Upper lobe of left lung (tissue), 6 donors: ENCODE measurements at regions not wholly inside any gene's neighbourhood (a gene's known extent, or its start where the extent isn't known, plus 50 kb on each side); places are given as distances from the start of the nearest gene placed in this dataset.

ENCODE experiments used
- ATAC-seq, 2 donors: fragments of 200-7000 bp; cut with Tn5 transposase; one replicate each; pipeline ENCODE4 v1.9.1; 2022; ENCODE audit warnings: mild to moderate bottlenecking in 2 of 2, moderate library complexity in 2 of 2; ENCODE audit not compliant: low FRiP score in 2 of 2
- DNase-seq, 2 donors: peaks; one replicate each; pipeline ENCODE4 v3.0.0-alpha.2; 2019 to 2020
- H3K27ac ChIP-seq, 4 donors: fragments of 200-600 bp; sonication (generic); one replicate each; pipeline ENCODE4 v1.5.1; 2016 to 2019
- H3K27me3 ChIP-seq, 4 donors: fragments of 200-600 bp; sonication (generic); one replicate each; pipeline ENCODE4 v1.5.1; 2017 to 2019
- H3K36me3 ChIP-seq, 4 donors: fragments of 200-600 bp; sonication (generic); one replicate each; pipeline ENCODE4 v1.5.1; 2016 to 2019
- H3K4me1 ChIP-seq, 4 donors: fragments of 200-600 bp; sonication (generic); one replicate each; pipeline ENCODE4 v1.5.1; 2018 to 2019
- H3K4me3 ChIP-seq, 4 donors: fragments of 200-600 bp; sonication (generic); one replicate each; pipeline ENCODE4 v1.5.1; 2017 to 2019; ENCODE audit warnings: mild to moderate bottlenecking in 2 of 4, moderate library complexity in 1 of 4
- H3K9me3 ChIP-seq, 4 donors: fragments of 200-600 bp; sonication (generic); one replicate each; pipeline ENCODE4 v1.5.1; 2018 to 2019
- CTCF ChIP-seq, 6 experiments: fragments of 450-650 bp in 4 of 6; fragments of 200-600 bp in 2 of 6; sonication (generic) in 2 of 6; IDR thresholded peaks; one replicate each; pipeline ENCODE4 v1.5.1; 2016 to 2019; ENCODE audit warnings: antibody characterized with exemption in 6 of 6
- EP300 ChIP-seq, 4 donors: sonication (generic); formaldehyde crosslinking; IDR thresholded peaks; one replicate each; pipeline ENCODE4 v1.5.1; 2017; ENCODE audit warnings: antibody characterized with exemption in 4 of 4, control low read depth in 2 of 4
- POLR2A ChIP-seq, 4 donors: fragments of 450-650 bp; IDR thresholded peaks; one replicate each; pipeline ENCODE4 v1.5.1; 2016 to 2017; ENCODE audit warnings: antibody characterized with exemption in 4 of 4, mild to moderate bottlenecking in 2 of 4
- POLR2AphosphoS5 ChIP-seq, 2 donors: sonication (generic); formaldehyde crosslinking; IDR thresholded peaks; one replicate each; pipeline ENCODE4 v1.5.1; 2017; ENCODE audit warnings: antibody characterized with exemption in 2 of 2
- WGBS, 2 donors: methylation state at CpG; one replicate each; pipeline ENCODE4 v1.1.5; 2017 to 2018; 5-methylcytosine and 5-hydroxymethylcytosine counted together
- donor health status: DM: no; HTN: no; CAD: no; lungs with moderate emphysema.
- donor health status: DM: no; HTN: yes; CAD: no; lungs with severe emphysema.

GRCh38 chr6:67221226-67221625, 1413.9 kb upstream of the ADGRB3 start:
- Histone ChIP-seq H3K27ac (no peak overlapping the region), H3K4me3 (no peak overlapping the region), H3K36me3 (no peaks in the 10 kb centered on the region), H3K9me3 (no peaks in the 10 kb centered on the region), H3K4me1 (no peaks in the 10 kb centered on the region), H3K27me3 (no peaks in the 10 kb centered on the region)
- TF ChIP-seq POLR2A (IDR thresholded peaks at IDR 0.05) (no peak), EP300 (IDR thresholded peaks at IDR 0.05) (no peak), CTCF (IDR thresholded peaks at IDR 0.05) (no peak), POLR2AphosphoS5 (IDR thresholded peaks at IDR 0.05) (no peak)
- 93% methylated on average over 3 of the region's 3 CpGs for WGBS, 2 donors
- DNase-seq (no peak), ATAC-seq (no peak)

- Histone ChIP-seq H3K4me1 (no peaks in the 10 kb centered on the region), H3K27me3 (no peaks in the 10 kb centered on the region), H3K4me3 (no peak overlapping the region), H3K27ac (no peak overlapping the region), H3K9me3 (no peaks in the 10 kb centered on the region), H3K36me3 (no peaks in the 10 kb centered on the region)
- DNase-seq (no peak), ATAC-seq (no peak)
- 90 to 100% methylated on average over 2 of the region's 2 CpGs for WGBS, 2 donors
- TF ChIP-seq POLR2AphosphoS5 (IDR thresholded peaks at IDR 0.05) = no peak
- TF ChIP-seq CTCF (IDR thresholded peaks at IDR 0.05) = no peak
- TF ChIP-seq EP300 (IDR thresholded peaks at IDR 0.05) = no peak
- TF ChIP-seq POLR2A (IDR thresholded peaks at IDR 0.05) = no peak
Measured at GRCh38 chr6:67219346-67219745, 1415.7 kb upstream of the ADGRB3 start.

GRCh38 chr6:67212584-67212983, 1422.5 kb upstream of the ADGRB3 start:
- H3K4me3 ChIP-seq = no peak overlapping the region

DNA sequence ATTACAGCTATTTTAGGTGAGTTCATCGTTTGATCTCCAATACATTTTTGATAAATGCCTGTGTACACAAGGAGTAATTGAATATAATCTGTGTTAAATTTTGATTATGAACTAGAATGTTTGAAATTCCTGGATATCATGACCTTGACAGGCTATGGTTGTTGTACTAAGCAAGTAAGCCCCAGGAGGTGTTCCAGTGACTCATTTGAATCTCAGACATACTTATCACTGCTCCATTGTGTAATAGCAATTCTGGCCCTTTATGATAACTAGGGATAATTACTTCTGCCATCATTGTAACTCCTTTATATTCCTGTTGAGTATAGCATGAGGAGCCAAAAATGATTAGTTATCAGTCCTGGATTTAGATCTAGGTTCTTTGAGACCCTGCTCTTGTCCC, 1424.6 kb upstream of the ADGRB3 start:
- Histone ChIP-seq H3K36me3 (no peaks in the 10 kb centered on the region), H3K4me3 (no peak overlapping the region), H3K9me3 (no peaks in the 10 kb centered on the region), H3K27ac (no peak overlapping the region), H3K4me1 (no peaks in the 10 kb centered on the region), H3K27me3 (no peaks in the 10 kb centered on the region)
- DNase-seq (no peak), ATAC-seq (no peak)
- TF ChIP-seq EP300 (IDR thresholded peaks at IDR 0.05) (no peak), CTCF (IDR thresholded peaks at IDR 0.05) (no peak), POLR2AphosphoS5 (IDR thresholded peaks at IDR 0.05) (no peak), POLR2A (IDR thresholded peaks at IDR 0.05) (no peak)
- WGBS, 2 donors = 61 to 65% methylated on average over 1 of the region's 1 CpG

More at GRCh38 chr6:67212584-67212983, 1422.5 kb upstream of the ADGRB3 start:
- TF ChIP-seq CTCF (IDR thresholded peaks at IDR 0.05) (no peak), EP300 (IDR thresholded peaks at IDR 0.05) (no peak), POLR2A (IDR thresholded peaks at IDR 0.05) (no peak), POLR2AphosphoS5 (IDR thresholded peaks at IDR 0.05) (no peak)
- no peak for DNase-seq
- no peaks in the 10 kb centered on the region for H3K9me3 ChIP-seq
- no peak overlapping the region for H3K27ac ChIP-seq
- no peaks in the 10 kb centered on the region for H3K36me3 ChIP-seq
- no peak for ATAC-seq
- H3K4me1 ChIP-seq = no peaks in the 10 kb centered on the region
- H3K27me3 ChIP-seq = no peaks in the 10 kb centered on the region

DNA sequence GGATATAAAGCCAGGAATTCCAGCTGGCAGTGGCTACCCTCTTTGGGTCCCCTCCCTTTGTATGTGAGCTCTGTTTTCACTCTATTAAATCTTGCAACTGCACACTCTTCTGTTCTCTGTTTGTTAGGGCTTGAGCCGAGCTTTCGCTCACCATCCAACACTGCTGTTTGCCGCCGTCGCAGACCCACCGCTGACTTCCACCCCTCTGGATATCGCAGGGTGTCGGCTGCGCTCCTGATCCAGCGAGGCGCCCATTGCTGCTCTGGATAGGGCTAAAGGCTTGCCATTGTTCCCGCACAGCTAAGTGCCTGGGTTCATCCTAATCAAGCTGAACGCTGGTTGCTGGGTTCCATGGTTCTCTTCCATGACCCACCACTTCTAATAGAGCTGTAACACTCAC, 1433.5 kb upstream of the ADGRB3 start:
- DNase-seq (peak in 1 of 2 donors; percentile 32), ATAC-seq (no peak)
- Histone ChIP-seq H3K27ac (no peak overlapping the region), H3K4me1 (no peaks in the 10 kb centered on the region), H3K36me3 (no peaks in the 10 kb centered on the region), H3K4me3 (no peak overlapping the region), H3K27me3 (no peaks in the 10 kb centered on the region), H3K9me3 (peaks cover 0 to 12% (median 0%) of the 10 kb centered on the region in 4 donors)
- TF ChIP-seq POLR2AphosphoS5 (IDR thresholded peaks at IDR 0.05) (no peak), EP300 (IDR thresholded peaks at IDR 0.05) (no peak), POLR2A (IDR thresholded peaks at IDR 0.05) (no peak), CTCF (IDR thresholded peaks at IDR 0.05) (no peak)
- 96 to 97% methylated on average over 12 to 13 of the region's 13 CpGs for WGBS, 2 donors
